Spleen (tissue), 7 donors: ENCODE measurements at regions not wholly inside any gene's neighbourhood (a gene's known extent, or its start where the extent isn't known, plus 50 kb on each side); places are given as distances from the start of the nearest gene placed in this dataset.

Source experiments
- POLR2AphosphoS5 ChIP-seq, 3 donors: sonication (generic); formaldehyde crosslinking; IDR thresholded peaks; one replicate each; pipeline ENCODE4 v1.5.1; 2017; ENCODE audit warnings: antibody characterized with exemption in 3 of 3
- TF ChIP-seq, protein P1 (sequence below), 11 experiments: fragments of 200-600 bp in 7 of 11; fragments of 450-650 bp in 4 of 11; sonication (generic) in 4 of 11; IDR thresholded peaks in 8 of 11; conservative IDR thresholded peaks in 3 of 11; 1 replicate in 7 of 11; 2 replicates in 4 of 11; pipeline versions ENCODE4 v1.4.0 to v1.8.0; 2016 to 2021; ENCODE audit warnings: antibody characterized with exemption in 11 of 11, inconsistent platforms in 4 of 11, mild to moderate bottlenecking in 1 of 11
- donor health status: DM: no; HTN: no; CAD: no; lungs with moderate emphysema.
- donor health status: DM: no; HTN: no; CAD: no.
- donor health status: DM: no; HTN: no; CAD: no.

DNA sequence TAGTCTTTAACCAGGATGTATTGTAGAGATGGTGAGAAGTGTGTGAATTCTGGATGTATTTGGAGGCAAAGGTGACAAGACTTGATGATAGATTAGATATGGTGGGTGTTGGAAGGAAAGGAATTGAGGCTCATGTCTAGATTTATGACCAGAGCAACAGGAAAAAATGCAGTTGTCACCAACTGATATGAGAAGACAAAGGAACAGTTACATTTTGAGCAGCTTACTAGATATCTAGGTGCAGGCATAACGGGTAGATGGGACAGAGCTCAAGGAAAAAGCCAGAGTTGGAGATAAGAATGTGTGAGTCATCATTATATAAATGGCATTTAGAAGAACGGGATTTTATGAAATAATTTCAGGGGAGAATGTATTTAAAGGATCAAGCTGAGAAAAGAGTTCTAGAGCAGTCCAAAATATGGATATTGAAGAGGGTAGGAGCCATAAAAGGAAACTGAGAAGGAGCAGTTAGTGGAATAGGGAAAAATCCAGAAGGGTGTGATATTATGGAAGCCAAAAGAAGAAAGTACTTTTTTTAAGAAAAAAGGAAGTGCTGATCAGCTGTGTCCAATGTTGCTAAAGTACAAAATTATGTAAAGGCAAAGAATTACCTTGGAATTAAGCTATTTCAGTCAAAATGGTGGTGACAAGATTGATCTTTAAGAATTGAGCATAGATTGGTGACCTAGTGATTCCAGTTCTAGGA lies 262.5 kb downstream of the CGGBP1 start:
- TF ChIP-seq, protein P1, sequence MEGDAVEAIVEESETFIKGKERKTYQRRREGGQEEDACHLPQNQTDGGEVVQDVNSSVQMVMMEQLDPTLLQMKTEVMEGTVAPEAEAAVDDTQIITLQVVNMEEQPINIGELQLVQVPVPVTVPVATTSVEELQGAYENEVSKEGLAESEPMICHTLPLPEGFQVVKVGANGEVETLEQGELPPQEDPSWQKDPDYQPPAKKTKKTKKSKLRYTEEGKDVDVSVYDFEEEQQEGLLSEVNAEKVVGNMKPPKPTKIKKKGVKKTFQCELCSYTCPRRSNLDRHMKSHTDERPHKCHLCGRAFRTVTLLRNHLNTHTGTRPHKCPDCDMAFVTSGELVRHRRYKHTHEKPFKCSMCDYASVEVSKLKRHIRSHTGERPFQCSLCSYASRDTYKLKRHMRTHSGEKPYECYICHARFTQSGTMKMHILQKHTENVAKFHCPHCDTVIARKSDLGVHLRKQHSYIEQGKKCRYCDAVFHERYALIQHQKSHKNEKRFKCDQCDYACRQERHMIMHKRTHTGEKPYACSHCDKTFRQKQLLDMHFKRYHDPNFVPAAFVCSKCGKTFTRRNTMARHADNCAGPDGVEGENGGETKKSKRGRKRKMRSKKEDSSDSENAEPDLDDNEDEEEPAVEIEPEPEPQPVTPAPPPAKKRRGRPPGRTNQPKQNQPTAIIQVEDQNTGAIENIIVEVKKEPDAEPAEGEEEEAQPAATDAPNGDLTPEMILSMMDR (IDR thresholded peaks at IDR 0.05 in 8 of 11, conservative IDR thresholded peaks at IDR 0.05 in 3 of 11) = no peak
- TF ChIP-seq POLR2AphosphoS5 (IDR thresholded peaks at IDR 0.05) = no peak
